COLO829 (cell line): ENCODE measurements at regions not wholly inside any gene's neighbourhood (a gene's known extent, or its start where the extent isn't known, plus 50 kb on each side); places are given as distances from the start of the nearest gene placed in this dataset.
A peak's percentile ranks its signal among the peaks of the same experiment; 100 is the strongest.
"Not testable (repeated sequence)": the region's sequence is repeated elsewhere in the genome, so short reads cannot be mapped to it uniquely, and the experiment has no call there.

ENCODE experiments used
- DNase-seq: peaks from one replicate; pipeline ENCODE4 v3.0.0; 2012; ENCODE audit warnings: low spot score

DNA sequence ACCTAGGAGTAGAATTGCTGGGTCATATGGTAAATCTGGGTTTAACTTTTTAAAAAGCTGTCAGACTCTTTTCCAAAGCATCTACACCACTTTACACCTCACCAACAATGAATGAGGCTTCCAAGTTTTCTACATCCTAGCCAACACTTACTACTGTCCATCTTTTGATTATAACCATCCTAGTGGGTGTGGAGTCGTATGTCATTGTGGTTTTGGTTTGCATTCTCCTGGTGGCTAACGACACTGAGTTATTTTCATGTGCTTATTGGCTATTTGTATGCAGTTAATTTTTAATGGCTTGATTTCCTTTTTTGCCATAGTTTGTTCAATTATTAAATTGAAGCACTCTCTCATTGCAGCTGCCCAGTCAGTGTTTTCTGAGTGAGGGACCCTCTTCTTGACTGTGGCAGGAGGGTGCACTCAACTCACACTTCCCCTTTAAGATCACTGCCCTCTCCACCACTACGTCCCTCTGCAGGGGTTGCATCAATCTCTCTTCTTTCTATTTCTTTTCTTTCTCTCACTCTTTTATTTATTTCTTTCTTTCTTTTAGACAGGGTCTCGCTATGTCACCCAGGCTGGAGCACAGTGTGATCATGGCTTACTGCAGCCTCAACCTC lies 182.3 kb downstream of the C9orf152 start:
- no peak for DNase-seq

DNA sequence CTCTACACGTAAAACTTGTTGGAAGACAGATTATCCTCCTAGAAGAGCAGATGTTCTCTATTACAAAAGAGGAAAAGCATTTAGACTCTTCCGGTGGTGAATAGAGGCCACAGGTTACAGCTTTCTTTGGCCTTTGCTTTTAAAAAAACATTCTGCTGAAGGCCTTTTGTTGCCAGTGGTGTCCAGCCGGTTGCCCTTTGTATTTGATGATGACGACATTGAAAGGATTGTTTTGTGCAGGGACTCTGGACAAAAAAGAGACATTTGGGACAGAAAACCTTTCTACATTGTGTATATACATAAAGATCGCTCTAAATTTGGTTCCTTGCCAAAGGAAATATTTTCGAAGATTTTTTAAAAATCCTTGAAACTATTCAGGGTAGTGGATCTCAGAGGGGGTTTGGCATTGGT lies 180.3 kb downstream of the C9orf152 start:
- DNase-seq: no peak

DNA sequence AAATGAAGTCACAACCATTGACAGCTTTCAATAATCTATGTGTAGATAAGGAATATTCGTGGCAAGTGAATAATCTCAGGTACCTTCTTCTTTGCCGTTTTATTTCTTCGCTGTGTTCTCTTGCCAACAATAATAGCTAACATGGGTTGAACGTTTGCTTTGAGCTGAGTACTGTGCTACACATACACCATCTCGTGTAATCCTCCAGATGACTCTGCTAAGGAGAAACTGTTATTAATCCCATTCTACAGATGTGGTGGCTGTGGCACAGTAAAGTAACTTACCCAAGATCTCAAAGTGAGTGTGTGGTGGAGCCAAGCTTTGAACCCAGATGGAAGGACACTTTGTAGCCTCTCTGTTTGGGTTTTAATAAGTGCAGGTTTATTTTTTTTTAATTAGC lies 179.7 kb downstream of the C9orf152 start:
- DNase-seq: no peak

DNA sequence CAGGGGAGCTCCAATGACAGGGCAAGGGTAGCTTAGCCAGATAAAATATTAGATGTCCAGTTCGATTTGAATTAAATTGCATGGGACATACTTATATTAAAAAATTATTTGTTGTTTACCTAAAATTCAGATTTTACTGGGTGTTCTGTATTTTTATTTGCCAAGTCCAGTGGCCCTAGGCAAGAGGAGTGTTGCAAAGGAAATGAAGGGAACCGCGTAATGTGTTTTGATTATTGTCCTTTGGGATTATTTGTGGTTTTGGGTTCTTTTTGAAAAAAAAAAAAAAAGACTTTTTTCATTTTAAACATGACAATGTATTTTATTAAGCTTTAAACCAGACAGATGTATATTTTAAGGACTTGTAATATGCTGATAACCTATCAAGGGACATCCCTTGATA lies 179.3 kb downstream of the C9orf152 start:
- no peak for DNase-seq

DNA sequence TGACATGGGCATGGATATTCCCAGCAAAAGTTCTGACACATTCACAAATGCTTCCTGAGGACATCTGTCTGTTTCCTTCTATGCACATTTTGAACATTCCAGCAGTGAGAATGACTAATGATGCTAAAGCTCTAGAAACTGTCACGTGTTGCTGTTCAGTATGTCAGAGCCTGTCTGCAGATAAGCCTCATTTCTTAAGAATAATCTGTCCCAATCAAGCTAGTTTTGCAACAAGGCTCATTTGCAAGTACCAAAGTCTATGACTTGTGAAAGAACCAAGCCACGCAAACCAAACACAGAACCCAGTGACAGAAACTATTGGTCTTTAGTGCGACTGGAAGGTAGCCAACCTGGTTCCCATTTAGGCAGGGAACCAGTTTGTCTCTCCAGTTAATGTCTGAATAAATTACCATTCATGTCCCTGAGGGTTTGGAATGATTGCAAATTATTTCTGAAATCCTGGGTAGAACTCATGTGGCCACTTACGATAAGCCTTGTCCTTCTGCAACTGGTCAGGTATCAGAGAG lies 178.5 kb downstream of the C9orf152 start:
- peak; percentile 82 for DNase-seq

DNA sequence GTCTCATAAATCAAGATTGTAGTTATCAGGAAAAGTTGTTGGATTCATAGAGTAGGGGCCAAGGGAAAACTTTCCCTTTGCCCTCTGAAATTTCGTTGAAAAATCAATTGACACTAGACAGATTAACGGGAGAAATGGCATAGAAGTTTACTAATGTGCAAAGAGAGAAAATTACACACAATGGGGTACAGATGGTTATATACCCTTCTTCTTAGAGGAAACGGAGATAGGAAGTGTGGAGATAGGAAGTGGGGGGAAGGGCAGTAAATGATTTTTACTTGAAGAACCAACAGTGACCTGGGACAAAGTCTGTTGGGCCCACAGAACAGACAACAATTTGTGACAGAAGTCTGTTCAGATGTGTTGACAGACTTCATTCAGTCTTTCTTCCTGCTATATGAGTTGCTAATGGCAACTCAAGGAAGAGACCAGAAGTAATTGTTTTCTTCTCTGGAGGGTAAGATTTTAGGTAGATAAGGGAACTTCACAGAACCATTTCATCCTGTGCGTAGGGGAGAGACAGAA lies 177.9 kb downstream of the C9orf152 start:
- DNase-seq: no peak

DNA sequence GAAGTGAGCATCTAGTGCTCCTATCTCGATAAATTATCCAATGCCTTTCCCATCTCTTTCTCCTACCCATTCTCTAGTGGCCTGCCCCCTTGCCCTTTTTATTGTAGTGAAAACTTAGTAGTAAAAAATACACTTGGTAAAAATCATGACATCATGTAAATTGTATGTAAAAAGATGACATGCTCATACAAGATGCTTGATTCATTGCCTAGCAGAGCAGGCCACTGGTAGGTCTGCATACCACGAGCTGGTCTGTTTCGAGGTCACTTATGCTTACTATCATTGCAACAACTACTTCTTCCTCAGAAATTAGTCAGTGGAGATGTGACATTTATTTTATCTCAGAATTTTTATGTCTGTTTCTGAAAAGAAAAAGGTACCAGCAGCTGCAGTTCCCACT lies 177.3 kb downstream of the C9orf152 start:
- no peak for DNase-seq

DNA sequence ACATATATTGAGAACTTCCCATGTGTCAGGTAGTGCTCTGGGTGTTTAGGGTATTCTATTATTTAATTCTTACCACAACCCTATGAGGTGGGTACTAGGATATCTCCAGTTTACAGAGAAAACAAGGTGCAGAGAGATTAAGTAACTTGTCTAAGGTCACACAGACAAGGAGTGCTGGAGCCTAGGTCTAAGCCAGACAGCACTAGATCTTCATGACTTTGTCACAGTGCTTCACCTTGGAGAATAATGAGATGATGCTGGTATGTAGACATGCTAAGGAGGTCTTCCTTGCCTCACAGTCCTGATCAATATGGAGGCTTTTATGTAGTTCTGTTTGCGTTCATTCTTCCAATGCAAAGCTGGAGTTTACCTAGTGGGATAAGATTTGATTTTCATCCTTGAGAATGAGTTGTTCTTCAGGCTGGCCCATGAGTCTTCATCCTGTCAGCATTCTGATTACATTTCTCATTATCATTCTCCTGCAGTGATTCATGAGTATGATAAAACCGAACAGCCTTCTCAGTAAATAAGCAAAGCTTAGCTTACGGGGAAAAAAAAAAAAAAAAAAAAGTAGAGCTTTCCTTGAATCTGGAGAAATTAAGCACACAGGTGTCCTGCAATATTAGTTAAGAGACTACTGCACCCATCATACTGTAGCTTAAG lies 176.3 kb downstream of the C9orf152 start:
- DNase-seq: no peak

DNA sequence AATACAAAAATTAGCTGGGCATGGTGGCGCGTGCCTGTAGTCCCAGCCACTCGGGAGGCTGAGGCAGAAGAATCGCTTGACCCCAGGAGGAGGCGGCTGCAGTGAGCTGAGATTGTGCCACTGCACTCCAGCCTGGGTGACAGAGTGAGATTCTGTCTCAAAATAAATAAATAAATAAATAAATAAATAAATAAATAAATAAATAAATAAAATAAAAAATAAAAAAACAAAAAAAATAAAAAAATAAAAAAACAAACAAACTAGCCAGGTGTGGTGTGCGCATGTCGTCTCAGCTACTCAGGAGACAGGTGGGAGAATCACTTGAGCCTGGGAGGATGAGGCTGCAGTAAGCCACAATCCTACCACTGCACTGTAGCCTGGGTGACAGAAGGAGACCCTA lies 175.4 kb downstream of the C9orf152 start:
- not testable (repeated sequence) for DNase-seq

DNA sequence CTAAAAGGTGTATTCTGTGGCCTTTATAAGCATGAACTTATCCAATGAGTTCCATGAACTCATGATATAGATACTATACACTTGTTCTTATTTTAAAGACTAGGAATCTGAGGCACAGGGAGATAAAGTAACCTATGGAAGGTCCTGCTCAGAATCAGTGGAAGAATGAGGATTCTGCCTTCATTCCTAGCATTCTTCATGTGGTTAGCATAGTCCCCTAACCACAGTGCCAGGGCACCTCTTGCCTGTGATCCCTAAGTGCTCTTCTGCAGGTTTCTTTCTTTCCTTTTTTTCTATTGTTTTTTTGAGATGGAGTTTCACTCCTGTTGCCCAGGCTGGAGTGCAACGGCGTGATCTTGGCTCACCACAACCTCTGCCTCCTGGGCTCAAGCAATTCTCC lies 174.1 kb downstream of the C9orf152 start:
- DNase-seq: no peak

DNA sequence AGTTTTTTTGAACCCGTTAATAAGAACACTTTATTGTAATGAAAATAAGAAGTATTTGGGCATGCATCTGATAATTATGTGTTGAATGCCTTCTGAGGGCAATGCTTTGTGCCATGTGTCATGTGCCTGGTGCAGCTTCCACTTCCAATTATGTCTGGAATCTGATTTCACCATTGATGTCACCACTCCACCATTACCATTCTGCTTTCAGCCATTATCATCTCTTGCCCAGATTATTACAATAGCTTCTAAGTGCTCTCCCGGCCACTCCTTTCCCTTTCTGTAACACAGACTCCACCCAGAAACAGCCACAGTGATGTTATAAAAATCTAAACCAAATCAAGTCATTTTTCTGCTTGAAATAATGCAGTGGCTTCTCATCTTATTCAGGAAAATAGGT lies 171.7 kb downstream of the C9orf152 start:
- no peak for DNase-seq

DNA sequence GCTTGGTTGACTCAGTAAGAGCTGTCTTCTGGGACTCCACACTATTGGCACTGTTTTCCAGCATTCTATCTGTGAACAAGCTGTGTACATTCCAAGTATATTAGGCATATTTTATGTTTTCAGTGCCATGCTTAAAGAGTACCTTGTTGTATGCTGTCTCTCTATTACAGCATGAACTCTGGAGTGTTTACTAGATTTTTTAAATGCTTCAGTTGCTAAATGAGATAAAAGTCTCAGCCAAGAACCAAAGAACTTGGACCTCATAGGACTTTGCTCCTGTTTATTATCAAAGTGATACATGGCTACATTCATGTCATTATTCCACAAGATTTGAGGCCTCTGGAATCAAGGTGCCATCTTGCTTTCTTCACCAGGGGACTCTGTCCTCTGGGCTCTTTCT lies 167.2 kb downstream of the C9orf152 start:
- no peak for DNase-seq

DNA sequence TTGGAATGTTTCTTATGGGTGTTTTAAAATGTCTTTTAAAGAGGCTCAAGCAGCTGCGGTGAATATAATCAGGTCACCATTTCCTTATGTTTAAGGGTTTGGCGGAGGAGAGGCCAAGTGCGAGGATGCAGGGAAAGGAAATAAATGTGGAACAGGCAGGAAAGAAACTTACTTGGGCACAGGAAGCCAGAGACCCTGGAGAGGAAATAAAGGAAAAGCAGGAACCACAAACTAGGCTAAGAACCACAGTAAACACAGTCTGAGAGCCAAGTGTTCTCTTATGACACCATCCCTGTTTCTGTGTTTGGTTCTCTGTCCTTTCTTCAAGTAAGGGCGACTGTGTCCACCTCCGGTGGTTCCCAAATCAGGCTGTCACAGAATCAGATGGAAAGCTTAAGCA lies 166.5 kb downstream of the C9orf152 start:
- DNase-seq: no peak

DNA sequence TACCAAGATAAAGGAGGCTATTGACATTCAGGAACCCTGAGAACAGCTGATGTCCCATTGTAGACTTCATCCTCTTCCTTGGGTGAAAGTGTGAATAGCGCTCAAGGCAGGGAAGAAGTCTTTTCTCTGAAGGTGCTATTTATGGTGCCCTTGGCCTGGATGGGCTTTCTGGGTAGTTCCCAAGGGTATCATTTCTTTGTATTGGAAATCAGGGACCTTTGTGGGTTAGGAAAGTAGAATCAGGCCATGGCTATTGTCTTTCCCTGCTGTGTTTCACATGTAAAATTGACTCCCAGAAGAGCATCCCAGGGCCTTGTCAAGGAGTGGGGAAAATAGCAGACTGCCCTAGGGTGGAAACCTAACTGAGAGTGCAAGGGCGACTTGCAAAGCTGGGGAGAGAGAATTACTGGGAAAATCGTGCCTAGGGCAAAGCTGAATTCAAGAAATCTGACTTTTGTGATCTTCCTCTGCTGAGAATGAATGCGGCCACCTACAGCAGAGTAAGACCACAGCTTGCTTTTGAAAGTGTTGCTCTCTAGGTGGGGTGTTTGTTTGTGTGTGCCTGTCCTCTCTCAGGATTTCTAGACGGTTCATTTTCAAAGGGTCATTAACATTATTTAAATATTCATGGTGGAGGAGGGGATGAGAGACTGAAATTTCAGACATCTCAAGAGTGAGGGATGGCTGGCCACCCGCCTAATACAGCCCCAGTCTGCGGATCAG lies 160.6 kb downstream of the C9orf152 start:
- DNase-seq: no peak

DNA sequence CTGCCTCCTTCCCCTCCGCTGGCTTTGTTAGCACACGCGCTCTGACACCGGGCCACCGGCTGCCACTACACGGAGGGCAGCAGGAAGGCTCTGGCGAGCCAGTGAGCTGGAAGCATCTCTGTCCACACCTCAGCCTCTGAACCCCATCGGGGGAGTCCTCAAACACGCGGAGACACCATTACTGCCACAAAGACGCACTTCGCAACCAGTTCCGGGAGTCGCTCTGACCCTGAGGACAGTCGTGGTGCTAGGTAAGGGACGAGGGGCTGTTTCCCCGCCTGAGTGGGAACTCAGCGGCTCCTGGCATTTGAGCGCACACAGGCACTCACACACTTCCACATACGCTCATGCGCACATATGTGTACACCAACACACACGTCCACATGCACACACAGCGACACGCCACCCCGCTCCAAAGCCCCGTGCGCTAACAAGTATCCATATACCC lies 160.0 kb downstream of the C9orf152 start:
- no peak for DNase-seq

DNA sequence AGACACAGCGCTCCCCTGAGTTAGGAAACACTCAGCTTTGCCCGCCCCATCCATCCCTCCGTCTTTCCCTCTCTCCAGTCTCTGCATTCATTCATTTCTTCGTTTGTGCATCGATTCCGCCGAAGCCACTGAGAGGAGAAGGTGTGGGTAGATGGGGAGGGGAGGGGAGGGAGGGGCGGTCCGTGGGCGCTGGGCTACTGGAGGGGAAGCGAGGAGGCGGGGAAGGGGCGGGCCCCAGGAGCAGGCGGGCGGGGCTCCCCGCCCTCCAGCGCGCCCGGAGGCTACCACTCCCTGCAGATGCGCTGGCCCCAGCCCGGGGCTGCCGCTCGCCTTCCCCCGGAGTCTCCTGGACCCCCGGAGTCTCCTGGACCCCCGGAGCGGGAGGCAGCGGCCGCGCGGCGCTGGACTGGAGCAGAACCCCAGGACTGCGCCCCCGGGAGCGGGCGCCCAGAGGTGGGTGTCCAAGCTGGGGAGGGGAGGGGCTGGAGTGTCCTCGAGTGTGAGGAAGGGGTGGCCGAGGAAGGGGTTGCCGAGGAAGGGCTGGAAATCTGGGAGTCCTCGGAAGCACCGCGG lies 159.5 kb downstream of the C9orf152 start:
- DNase-seq: peak; percentile 36

DNA sequence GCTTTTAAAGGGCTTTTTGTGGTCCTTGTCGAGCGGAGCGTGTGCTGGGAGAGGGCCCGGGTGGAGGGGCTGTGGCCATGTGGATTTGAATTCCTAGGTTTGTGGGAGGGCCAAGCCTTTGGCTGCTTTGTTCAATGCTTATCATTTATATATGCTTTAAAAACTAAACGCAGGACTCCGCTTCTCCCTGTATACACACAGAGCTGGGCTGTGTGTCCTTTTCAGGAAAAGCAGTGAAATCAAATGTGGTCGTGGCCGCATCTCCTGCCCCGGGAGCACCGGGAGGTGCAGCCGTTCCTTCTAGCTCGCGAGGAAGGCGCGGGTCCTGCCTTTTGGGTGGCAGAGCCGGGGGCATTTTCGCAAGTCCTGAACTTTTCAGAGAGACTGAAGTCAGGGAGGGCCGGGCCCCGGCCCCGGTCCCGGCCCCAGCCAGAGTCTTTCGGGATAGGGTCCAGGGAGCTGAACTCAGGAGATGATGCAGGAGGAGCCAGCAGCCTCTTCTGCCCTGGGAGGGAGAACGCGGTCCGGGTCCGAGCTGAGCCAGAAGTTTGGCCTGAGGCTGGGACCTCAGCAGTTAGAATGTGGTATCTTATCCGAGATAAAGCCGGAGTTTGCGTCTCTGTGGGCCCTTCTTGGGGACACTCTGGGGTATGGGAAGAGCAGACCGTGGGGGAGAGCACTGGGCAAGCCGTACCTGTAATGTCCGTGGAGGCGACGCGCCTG lies 158.8 kb downstream of the C9orf152 start:
- DNase-seq: no peak

DNA sequence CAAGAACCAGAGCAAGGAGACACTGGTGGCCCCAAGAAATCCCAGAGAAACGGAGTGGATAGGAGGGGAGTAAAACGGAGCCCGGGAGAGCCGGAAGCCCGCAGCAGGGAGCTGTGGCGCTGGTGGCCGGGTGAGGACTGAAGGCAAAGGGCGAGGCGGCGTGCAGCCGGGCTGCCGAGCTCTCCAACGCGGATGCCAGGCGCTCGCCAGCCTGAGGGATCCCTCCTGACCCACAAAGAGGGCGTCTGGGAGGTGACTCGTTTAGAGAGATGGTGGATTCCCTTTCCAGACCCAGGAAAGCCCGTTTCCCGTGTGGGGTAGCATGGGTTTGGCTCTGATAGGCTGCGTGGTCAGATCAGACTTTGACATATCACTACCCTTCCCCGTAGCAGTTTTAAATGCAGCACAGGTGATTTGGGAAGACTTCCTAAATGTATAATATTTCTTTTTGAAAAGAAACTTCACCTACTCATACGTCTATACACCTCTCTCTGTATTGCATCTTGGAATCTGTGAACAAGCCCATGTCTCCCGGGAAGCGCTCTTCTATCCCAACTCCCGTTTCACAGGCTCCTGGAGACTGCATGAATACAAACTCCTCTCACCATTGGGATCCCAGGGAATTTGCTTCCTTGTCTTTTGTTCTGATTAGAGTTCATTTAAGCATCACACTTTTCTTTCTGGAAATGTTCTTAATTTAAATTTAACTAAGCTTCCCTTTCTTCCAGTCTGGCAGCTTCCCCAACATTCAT lies 158.1 kb downstream of the C9orf152 start:
- DNase-seq: no peak

DNA sequence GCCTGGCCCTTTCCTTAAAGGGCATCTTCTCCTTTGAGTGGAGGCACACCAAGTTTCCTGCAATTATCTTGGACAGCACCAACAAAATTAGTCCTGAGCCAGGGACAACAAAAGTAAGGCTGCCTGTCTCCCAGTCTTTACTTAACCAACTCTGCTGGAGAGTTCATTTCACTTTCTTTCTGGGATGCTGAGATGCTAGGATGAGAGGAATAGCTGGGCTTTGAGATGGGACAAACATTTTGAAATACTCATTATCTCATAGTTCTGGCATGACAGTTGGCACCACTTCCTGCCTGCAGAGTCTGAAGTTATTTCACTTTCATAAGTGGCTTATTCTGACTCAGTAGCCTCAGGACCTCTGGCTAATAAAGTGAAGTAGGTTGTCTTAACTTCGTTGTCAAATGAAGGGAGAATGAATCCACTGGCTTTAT lies 157.0 kb downstream of the C9orf152 start:
- DNase-seq: peak; percentile 66

DNA sequence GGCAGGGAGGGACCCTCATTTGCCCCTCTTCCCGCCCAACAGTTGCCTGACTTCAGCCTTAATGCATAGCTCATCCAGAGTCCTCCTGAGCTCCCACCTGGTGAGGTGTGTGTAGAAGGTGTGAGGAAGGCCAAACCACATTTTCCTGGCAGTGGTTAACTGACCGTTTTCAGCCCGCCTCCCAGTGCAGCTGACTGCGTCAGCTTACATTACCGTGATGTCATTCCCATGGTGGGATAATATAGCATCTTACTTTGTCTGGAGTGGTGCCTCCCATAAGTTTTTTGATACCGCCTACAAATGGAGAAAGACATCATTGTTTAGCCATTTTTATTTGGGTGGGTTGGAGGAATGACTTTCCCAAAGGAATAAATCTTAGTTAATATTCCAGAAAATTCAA lies 151.9 kb downstream of the C9orf152 start:
- DNase-seq: peak; percentile 75
